ENCODE measurements at regions not wholly inside any gene's neighbourhood (a gene's known extent, or its start where the extent isn't known, plus 50 kb on each side); places are given as distances from the start of the nearest gene placed in this dataset.

GRCh38 chr7:25786936-25787335, 365.1 kb upstream of the NFE2L3 start:
- TF ChIP-seq POLR2AphosphoS5 (IDR thresholded peaks at IDR 0.05): no peak
- no peak for TF ChIP-seq CTCF (IDR thresholded peaks at IDR 0.05)
- no peak for TF ChIP-seq POLR2A (IDR thresholded peaks at IDR 0.05)

All from breast epithelium (tissue), 3 donors.